ENCODE measurements at regions not wholly inside any gene's neighbourhood (a gene's known extent, or its start where the extent isn't known, plus 50 kb on each side); places are given as distances from the start of the nearest gene placed in this dataset.

GRCh38 chr12:34304546-34304945 is 282.2 kb downstream of the ALG10 start (continued):
- no peak for TF ChIP-seq EZH2 (conservative IDR thresholded peaks at IDR 0.05; ENCODE audit: low read depth, low read length)
- TF ChIP-seq BRD4 (CRISPR knock-in tag; IDR thresholded peaks at IDR 0.05): no peak
- TF ChIP-seq SNAI1 (CRISPR knock-in tag; IDR thresholded peaks at IDR 0.05; ENCODE audit: borderline replicate concordance): no peak
- TF ChIP-seq ZNF780A (CRISPR knock-in tag; IDR thresholded peaks at IDR 0.05): no peak
- no peak for TF ChIP-seq HDAC1 (CRISPR knock-in tag; IDR thresholded peaks at IDR 0.05)

GRCh38 chr12:34305176-34305575 is 282.9 kb downstream of the ALG10 start:
- Histone ChIP-seq H3K4me3 (replicated peaks in 1 of 3; ENCODE audit: insufficient read depth in 1 of 3, low read depth in 2 of 3, low read length in 3 of 3) (no peak overlapping the region), H3K9me3 (ENCODE audit: low read length) (no peaks in the 10 kb centered on the region), H3K79me2 (ENCODE audit: insufficient read depth, low read length) (no peaks in the 10 kb centered on the region), H3K27me3 (ENCODE audit: control insufficient read depth in 1 of 2, insufficient read depth in 2 of 2, low read length in 2 of 2) (peaks cover 5 to 7% of the 10 kb centered on the region in 2 experiments; a peak in 3 of 5 replicates), H3K36me3 (replicated peaks in 1 of 2; ENCODE audit: control insufficient read depth in 1 of 2, insufficient read depth in 2 of 2, low read length in 2 of 2) (no peaks in the 10 kb centered on the region), H3K9ac (ENCODE audit: insufficient read depth, low read depth, low read length) (no peak overlapping the region), H2AFZ (ENCODE audit: low read length) (no peak overlapping the region), H3K4me1 (ENCODE audit: insufficient read depth, low read length) (no peaks in the 10 kb centered on the region), H4K20me1 (ENCODE audit: insufficient read depth, low read length) (no peaks in the 10 kb centered on the region), H3K4me2 (ENCODE audit: low read depth, low read length) (no peak overlapping the region), H3K27ac (ENCODE audit: extremely low read length, insufficient read depth, low read length) (no peak overlapping the region)
- DNase-seq (ENCODE audit: low spot score): no peak
- BruUV-seq (replicated peaks): no TSS peak
- POLR2A ChIA-PET: no interaction called here
- 30% methylated on average over 21 of the region's 21 CpGs for WGBS (ENCODE audit: low lambda C conversion rate)
- FAIRE-seq: no peak
- CTCF ChIA-PET (ENCODE audit: low intra/inter-chr PET ratio, low total read pairs): no interaction called here
- no peak for ATAC-seq
- intact Hi-C loops (cut with micrococcal nuclease; ENCODE audit: unreplicated experiment): no loop called here
- no peak for TF ChIP-seq RELA (CRISPR knock-in tag; IDR thresholded peaks at IDR 0.05)
- TF ChIP-seq DNMT3B (CRISPR knock-in tag; conservative IDR thresholded peaks at IDR 0.05): no peak
- no peak for TF ChIP-seq ZSCAN31 (CRISPR knock-in tag; IDR thresholded peaks at IDR 0.05; ENCODE audit: low read depth)
- in situ Hi-C loops (cut with HindIII; ENCODE audit: extremely low pct_ligation_motif_present, low pct_unique_long_range_greater_than_20kb): no loop called here

- Histone ChIP-seq H4K20me1 (ENCODE audit: insufficient read depth, low read length) (no peaks in the 10 kb centered on the region), H3K27me3 (ENCODE audit: control insufficient read depth in 1 of 2, insufficient read depth in 2 of 2, low read length in 2 of 2) (peaks cover 5 to 7% of the 10 kb centered on the region in 2 experiments; a peak in 3 of 5 replicates)
Observed at GRCh38 chr12:34306133-34306830, 284.0 kb downstream of the ALG10 start.

More at GRCh38 chr12:34306133-34306830, 284.0 kb downstream of the ALG10 start:
- H3K4me2 ChIP-seq (ENCODE audit: low read depth, low read length): no peak overlapping the region
- H2AFZ ChIP-seq (ENCODE audit: low read length): no peak overlapping the region
- intact Hi-C loops (cut with micrococcal nuclease; ENCODE audit: unreplicated experiment) (no loop called here), in situ Hi-C loops (cut with HindIII; ENCODE audit: extremely low pct_ligation_motif_present, low pct_unique_long_range_greater_than_20kb) (no loop called here)
- WGBS (ENCODE audit: low lambda C conversion rate): 41% methylated on average over 21 of the region's 21 CpGs
- no peaks in the 10 kb centered on the region for H3K4me1 ChIP-seq (ENCODE audit: insufficient read depth, low read length)
- CTCF ChIA-PET (ENCODE audit: low intra/inter-chr PET ratio, low total read pairs): no interaction called here
- no peak for ATAC-seq
- H3K4me3 ChIP-seq (replicated peaks in 1 of 3; ENCODE audit: insufficient read depth in 1 of 3, low read depth in 2 of 3, low read length in 3 of 3): no peak overlapping the region
- no peak for FAIRE-seq
- no peaks in the 10 kb centered on the region for H3K36me3 ChIP-seq (replicated peaks in 1 of 2; ENCODE audit: control insufficient read depth in 1 of 2, insufficient read depth in 2 of 2, low read length in 2 of 2)
- no peaks in the 10 kb centered on the region for H3K9me3 ChIP-seq (ENCODE audit: low read length)
- POLR2A ChIA-PET: no interaction called here
- no TSS peak for BruUV-seq (replicated peaks)
- no peaks in the 10 kb centered on the region for H3K79me2 ChIP-seq (ENCODE audit: insufficient read depth, low read length)
- TF ChIP-seq ZNF333 (CRISPR knock-in tag; IDR thresholded peaks at IDR 0.05; ENCODE audit: borderline replicate concordance) (no peak), ZNF766 (CRISPR knock-in tag; IDR thresholded peaks at IDR 0.05; ENCODE audit: borderline replicate concordance) (no peak), IRF9 (CRISPR knock-in tag; IDR thresholded peaks at IDR 0.05; ENCODE audit: borderline replicate concordance) (no peak), ZBTB14 (CRISPR knock-in tag; IDR thresholded peaks at IDR 0.05) (no peak), ZBTB7B (CRISPR knock-in tag; IDR thresholded peaks at IDR 0.05) (no peak), POLR2A (IDR thresholded peaks at IDR 0.05; ENCODE audit: insufficient read depth in 1 of 2, low read depth in 2 of 2, low read length in 2 of 2) (no peak)
- DNase-seq (ENCODE audit: low spot score): no peak
- no peak overlapping the region for H3K27ac ChIP-seq (ENCODE audit: extremely low read length, insufficient read depth, low read length)
- no peak overlapping the region for H3K9ac ChIP-seq (ENCODE audit: insufficient read depth, low read depth, low read length)

All from HepG2 (cell line).